ENCODE measurements at regions not wholly inside any gene's neighbourhood (a gene's known extent, or its start where the extent isn't known, plus 50 kb on each side); places are given as distances from the start of the nearest gene placed in this dataset.

DNA sequence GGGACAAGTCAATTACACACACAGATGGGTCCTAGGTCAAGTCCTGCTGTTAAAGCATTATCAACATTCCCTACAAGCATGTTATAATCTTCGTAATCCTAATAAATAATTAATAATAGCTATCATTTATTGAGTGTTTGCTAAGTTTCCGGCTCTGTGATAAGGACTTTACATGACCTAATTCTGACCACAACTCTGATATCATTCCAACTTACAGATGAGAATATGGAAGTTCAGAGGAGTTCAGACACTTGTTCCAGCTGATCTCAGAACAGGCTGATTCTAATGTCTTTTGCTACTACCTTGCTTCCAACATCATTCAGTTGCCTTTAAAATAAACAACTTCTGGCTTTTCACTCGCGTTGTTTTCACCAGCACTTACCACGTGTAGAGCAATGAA is 770.1 kb upstream of the CXADR start:
- no peak overlapping the region for H3K4me3 ChIP-seq (ENCODE audit: low read depth, low read length)
- H3K27ac ChIP-seq (ENCODE audit: low read depth, low read length) = no peak overlapping the region
- no peaks in the 10 kb centered on the region for H3K9me3 ChIP-seq (ENCODE audit: control insufficient read depth, insufficient read depth, low read length)
- H3K36me3 ChIP-seq (ENCODE audit: control insufficient read depth, insufficient read depth, low read length) = no peaks in the 10 kb centered on the region
- no peaks in the 10 kb centered on the region for H3K4me1 ChIP-seq (ENCODE audit: control insufficient read depth, insufficient read depth, low read length)
- H3K9ac ChIP-seq (ENCODE audit: low read depth, low read length) = no peak overlapping the region
- no peaks in the 10 kb centered on the region for H3K27me3 ChIP-seq (ENCODE audit: control insufficient read depth, insufficient read depth, low read length)

- Histone ChIP-seq H3K4me1 (ENCODE audit: control insufficient read depth, insufficient read depth, low read length) (no peaks in the 10 kb centered on the region), H3K9ac (ENCODE audit: low read depth, low read length) (no peak overlapping the region), H3K27ac (ENCODE audit: low read depth, low read length) (no peak overlapping the region), H3K9me3 (ENCODE audit: control insufficient read depth, insufficient read depth, low read length) (no peaks in the 10 kb centered on the region), H3K36me3 (ENCODE audit: control insufficient read depth, insufficient read depth, low read length) (no peaks in the 10 kb centered on the region), H3K4me3 (ENCODE audit: low read depth, low read length) (no peak overlapping the region), H3K27me3 (ENCODE audit: control insufficient read depth, insufficient read depth, low read length) (no peaks in the 10 kb centered on the region)
Observed at GRCh38 chr21:16743317-16743716, 769.5 kb upstream of the CXADR start.

DNA sequence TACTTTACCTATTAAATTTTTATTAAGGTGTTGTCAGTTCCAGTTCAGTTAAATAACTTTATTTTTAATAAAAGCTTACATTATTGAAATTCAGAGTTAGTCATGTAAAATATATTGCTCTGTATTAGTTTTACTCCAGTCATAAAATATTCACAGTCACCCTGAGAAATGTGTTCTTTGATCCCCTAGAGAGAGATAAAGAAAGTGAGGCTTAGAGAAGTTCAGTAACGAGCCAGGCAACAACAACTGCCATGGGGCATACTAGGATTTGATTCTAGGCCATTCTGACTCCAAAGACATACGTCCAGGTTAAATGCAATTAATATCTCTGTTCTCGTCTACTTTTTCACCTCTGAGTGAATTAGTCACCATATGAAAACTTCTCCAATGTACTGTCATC is 761.9 kb upstream of the CXADR start:
- no peaks in the 10 kb centered on the region for H3K36me3 ChIP-seq (ENCODE audit: control insufficient read depth, insufficient read depth, low read length)
- H3K27me3 ChIP-seq (ENCODE audit: control insufficient read depth, insufficient read depth, low read length) = no peaks in the 10 kb centered on the region
- H3K4me1 ChIP-seq (ENCODE audit: control insufficient read depth, insufficient read depth, low read length) = peaks cover 12% of the 10 kb centered on the region
- no peak overlapping the region for H3K9ac ChIP-seq (ENCODE audit: low read depth, low read length)
- no peaks in the 10 kb centered on the region for H3K9me3 ChIP-seq (ENCODE audit: control insufficient read depth, insufficient read depth, low read length)
- H3K27ac ChIP-seq (ENCODE audit: low read depth, low read length) = no peak overlapping the region
- no peak overlapping the region for H3K4me3 ChIP-seq (ENCODE audit: low read depth, low read length)

DNA sequence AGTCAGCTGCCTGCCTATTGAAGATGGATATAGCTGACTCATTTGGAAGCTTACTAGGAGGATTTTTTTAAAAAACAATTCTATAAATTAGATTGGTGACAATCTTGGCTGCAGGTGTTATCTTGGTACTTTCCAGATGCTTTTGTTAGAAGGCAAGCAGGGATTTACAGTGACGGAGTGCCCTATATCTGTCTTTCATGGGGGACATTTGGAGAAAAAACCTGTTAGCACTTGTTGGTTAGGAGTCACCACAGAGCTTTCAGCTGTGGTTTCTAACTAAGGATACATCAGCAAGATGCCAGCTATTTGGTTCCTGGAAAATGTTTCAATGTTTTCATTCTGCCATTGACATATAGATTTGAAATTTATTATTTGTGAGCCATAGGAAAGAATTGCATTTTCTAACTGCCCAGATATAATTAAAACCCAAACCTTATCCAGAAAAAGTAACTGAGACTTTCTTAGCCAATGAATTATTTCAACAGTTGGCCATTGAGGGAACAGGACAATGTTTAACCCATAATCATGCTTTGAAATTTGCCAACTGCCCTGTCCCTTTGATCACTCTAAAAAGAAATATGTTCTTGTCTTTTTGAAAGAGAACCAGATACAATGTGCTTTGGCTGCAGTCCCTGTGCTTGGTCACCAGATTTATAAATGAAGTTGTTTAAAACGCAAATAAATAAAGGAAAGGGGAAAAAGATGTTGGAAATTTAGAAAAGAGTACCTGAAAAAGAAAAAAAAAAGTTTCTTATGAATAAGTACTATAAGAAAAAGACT is 761.0 kb upstream of the CXADR start:
- peaks cover 12% of the 10 kb centered on the region for H3K4me1 ChIP-seq (ENCODE audit: control insufficient read depth, insufficient read depth, low read length)
- H3K27me3 ChIP-seq (ENCODE audit: control insufficient read depth, insufficient read depth, low read length) = no peaks in the 10 kb centered on the region
- H3K27ac ChIP-seq (ENCODE audit: low read depth, low read length) = no peak overlapping the region
- no peaks in the 10 kb centered on the region for H3K9me3 ChIP-seq (ENCODE audit: control insufficient read depth, insufficient read depth, low read length)
- no peaks in the 10 kb centered on the region for H3K36me3 ChIP-seq (ENCODE audit: control insufficient read depth, insufficient read depth, low read length)
- no peak overlapping the region for H3K9ac ChIP-seq (ENCODE audit: low read depth, low read length)
- no peak overlapping the region for H3K4me3 ChIP-seq (ENCODE audit: low read depth, low read length)

DNA sequence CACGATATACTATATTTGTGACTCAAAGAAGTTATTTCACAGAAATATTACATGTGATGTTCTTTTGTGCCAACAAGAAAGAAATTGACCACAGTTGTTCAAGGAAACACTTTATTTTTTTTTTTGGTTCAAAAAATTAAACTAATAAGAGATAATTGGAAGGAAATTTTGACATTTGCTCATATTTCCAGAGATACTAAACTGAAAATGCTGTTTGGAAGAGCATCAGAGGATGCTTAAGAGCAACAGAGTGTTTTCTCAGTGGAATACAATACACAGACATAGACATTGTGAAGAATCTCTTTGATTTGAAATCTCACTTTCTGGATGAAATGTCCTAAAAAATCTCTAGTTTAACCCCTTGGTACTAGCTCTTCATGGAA is 760.4 kb upstream of the CXADR start:
- H3K4me1 ChIP-seq (ENCODE audit: control insufficient read depth, insufficient read depth, low read length) = peaks cover 12% of the 10 kb centered on the region
- no peak overlapping the region for H3K4me3 ChIP-seq (ENCODE audit: low read depth, low read length)
- no peaks in the 10 kb centered on the region for H3K36me3 ChIP-seq (ENCODE audit: control insufficient read depth, insufficient read depth, low read length)
- H3K27ac ChIP-seq (ENCODE audit: low read depth, low read length) = no peak overlapping the region
- H3K27me3 ChIP-seq (ENCODE audit: control insufficient read depth, insufficient read depth, low read length) = no peaks in the 10 kb centered on the region
- no peak overlapping the region for H3K9ac ChIP-seq (ENCODE audit: low read depth, low read length)
- H3K9me3 ChIP-seq (ENCODE audit: control insufficient read depth, insufficient read depth, low read length) = no peaks in the 10 kb centered on the region

- Histone ChIP-seq H3K9me3 (ENCODE audit: control insufficient read depth, insufficient read depth, low read length) (no peaks in the 10 kb centered on the region), H3K27ac (ENCODE audit: low read depth, low read length) (no peak overlapping the region), H3K36me3 (ENCODE audit: control insufficient read depth, insufficient read depth, low read length) (no peaks in the 10 kb centered on the region), H3K4me1 (ENCODE audit: control insufficient read depth, insufficient read depth, low read length) (peaks cover 4% of the 10 kb centered on the region; the same call in 1 of the 2 replicates), H3K4me3 (ENCODE audit: low read depth, low read length) (no peak overlapping the region), H3K9ac (ENCODE audit: low read depth, low read length) (no peak overlapping the region), H3K27me3 (ENCODE audit: control insufficient read depth, insufficient read depth, low read length) (no peaks in the 10 kb centered on the region)
Observed at GRCh38 chr21:16755061-16755460, 757.8 kb upstream of the CXADR start.

GRCh38 chr21:16767201-16767600 is 745.6 kb upstream of the CXADR start:
- Histone ChIP-seq H3K4me3 (ENCODE audit: low read depth, low read length) (no peak overlapping the region), H3K9ac (ENCODE audit: low read depth, low read length) (no peak overlapping the region), H3K36me3 (ENCODE audit: control insufficient read depth, insufficient read depth, low read length) (no peaks in the 10 kb centered on the region), H3K4me1 (ENCODE audit: control insufficient read depth, insufficient read depth, low read length) (no peaks in the 10 kb centered on the region), H3K27me3 (ENCODE audit: control insufficient read depth, insufficient read depth, low read length) (no peaks in the 10 kb centered on the region), H3K9me3 (ENCODE audit: control insufficient read depth, insufficient read depth, low read length) (no peaks in the 10 kb centered on the region), H3K27ac (ENCODE audit: low read depth, low read length) (no peak overlapping the region)

GRCh38 chr21:16768096-16768495 is 744.7 kb upstream of the CXADR start:
- H3K9me3 ChIP-seq (ENCODE audit: control insufficient read depth, insufficient read depth, low read length) = no peaks in the 10 kb centered on the region
- no peak overlapping the region for H3K27ac ChIP-seq (ENCODE audit: low read depth, low read length)
- no peak overlapping the region for H3K4me3 ChIP-seq (ENCODE audit: low read depth, low read length)
- no peaks in the 10 kb centered on the region for H3K36me3 ChIP-seq (ENCODE audit: control insufficient read depth, insufficient read depth, low read length)
- no peaks in the 10 kb centered on the region for H3K27me3 ChIP-seq (ENCODE audit: control insufficient read depth, insufficient read depth, low read length)
- H3K4me1 ChIP-seq (ENCODE audit: control insufficient read depth, insufficient read depth, low read length) = no peaks in the 10 kb centered on the region
- no peak overlapping the region for H3K9ac ChIP-seq (ENCODE audit: low read depth, low read length)

GRCh38 chr21:16770266-16770665 is 742.6 kb upstream of the CXADR start:
- Histone ChIP-seq H3K4me1 (ENCODE audit: control insufficient read depth, insufficient read depth, low read length) (peaks cover 5% of the 10 kb centered on the region; the same call in 1 of the 2 replicates), H3K4me3 (ENCODE audit: low read depth, low read length) (no peak overlapping the region), H3K9me3 (ENCODE audit: control insufficient read depth, insufficient read depth, low read length) (no peaks in the 10 kb centered on the region), H3K9ac (ENCODE audit: low read depth, low read length) (no peak overlapping the region), H3K27me3 (ENCODE audit: control insufficient read depth, insufficient read depth, low read length) (no peaks in the 10 kb centered on the region), H3K27ac (ENCODE audit: low read depth, low read length) (no peak overlapping the region), H3K36me3 (ENCODE audit: control insufficient read depth, insufficient read depth, low read length) (no peaks in the 10 kb centered on the region)

- no peaks in the 10 kb centered on the region for H3K36me3 ChIP-seq (ENCODE audit: control insufficient read depth, insufficient read depth, low read length)
- no peak overlapping the region for H3K27ac ChIP-seq (ENCODE audit: low read depth, low read length)
- H3K9ac ChIP-seq (ENCODE audit: low read depth, low read length) = no peak overlapping the region
- H3K27me3 ChIP-seq (ENCODE audit: control insufficient read depth, insufficient read depth, low read length) = no peaks in the 10 kb centered on the region
- peaks cover 15% of the 10 kb centered on the region for H3K4me1 ChIP-seq (ENCODE audit: control insufficient read depth, insufficient read depth, low read length)
- H3K4me3 ChIP-seq (ENCODE audit: low read depth, low read length) = no peak overlapping the region
- H3K9me3 ChIP-seq (ENCODE audit: control insufficient read depth, insufficient read depth, low read length) = no peaks in the 10 kb centered on the region
Observed at GRCh38 chr21:16773206-16773605, 739.6 kb upstream of the CXADR start.

DNA sequence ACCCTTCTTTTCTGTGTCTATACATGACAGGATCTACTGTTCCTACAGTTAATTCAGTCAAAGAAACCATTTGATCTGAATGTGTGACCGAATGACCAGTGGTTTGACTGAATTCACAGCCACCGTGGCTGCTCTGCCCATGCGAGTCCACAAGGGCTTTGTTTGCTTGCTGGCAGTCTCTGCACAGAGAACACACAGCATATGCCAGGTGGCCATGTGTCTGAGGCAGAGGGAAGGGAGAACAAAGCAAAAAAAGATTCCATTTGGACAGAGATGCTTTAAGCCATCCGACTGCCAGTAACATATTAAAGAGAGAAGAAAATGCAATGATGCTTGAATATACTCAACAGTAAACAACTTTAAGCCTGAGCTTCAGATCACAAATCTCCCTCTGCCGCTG is 737.8 kb upstream of the CXADR start:
- Histone ChIP-seq H3K36me3 (ENCODE audit: control insufficient read depth, insufficient read depth, low read length) (no peaks in the 10 kb centered on the region), H3K9me3 (ENCODE audit: control insufficient read depth, insufficient read depth, low read length) (no peaks in the 10 kb centered on the region), H3K27ac (ENCODE audit: low read depth, low read length) (no peak overlapping the region), H3K27me3 (ENCODE audit: control insufficient read depth, insufficient read depth, low read length) (no peaks in the 10 kb centered on the region), H3K9ac (ENCODE audit: low read depth, low read length) (no peak overlapping the region; the same call in none of the 2 replicates), H3K4me3 (ENCODE audit: low read depth, low read length) (no peak overlapping the region), H3K4me1 (ENCODE audit: control insufficient read depth, insufficient read depth, low read length) (peaks cover 15% of the 10 kb centered on the region)
